ENCODE measurements at regions not wholly inside any gene's neighbourhood (a gene's known extent, or its start where the extent isn't known, plus 50 kb on each side); places are given as distances from the start of the nearest gene placed in this dataset.

- WGBS (ENCODE audit: insufficient coverage, insufficient replicate concordance, low lambda C conversion rate, missing lambda C conversion rate): 3% methylated on average over 2 of the region's 2 CpGs
- no peaks in the 10 kb centered on the region for H3K36me3 ChIP-seq (ENCODE audit: control insufficient read depth in 2 of 2, insufficient read depth in 2 of 2, low read length in 1 of 2)
- H3K4me2 ChIP-seq (ENCODE audit: control insufficient read depth, insufficient read depth): no peak overlapping the region
- no peaks in the 10 kb centered on the region for H4K20me1 ChIP-seq (ENCODE audit: control insufficient read depth, insufficient read depth)
- intact Hi-C loops (cut with micrococcal nuclease; ENCODE audit: unreplicated experiment) (no loop called here), in situ Hi-C loops (cut with MboI) (no loop called here)
- no peak overlapping the region for H3K4me3 ChIP-seq
- H3K27me3 ChIP-seq (replicated peaks in 1 of 2; ENCODE audit: control insufficient read depth in 2 of 2, insufficient read depth in 2 of 2, low read length in 1 of 2): no peaks in the 10 kb centered on the region; a peak in 2 of 4 replicates
- no peak for TF ChIP-seq EGR1 (IDR thresholded peaks at IDR 0.05; ENCODE audit: borderline replicate concordance in 1 of 2, low read depth in 2 of 2, low read length in 2 of 2)
- no peak for TF ChIP-seq TCF12 (IDR thresholded peaks at IDR 0.05; ENCODE audit: low read depth, low read length)
- TF ChIP-seq BCLAF1 (IDR thresholded peaks at IDR 0.05): no peak
- no peak for TF ChIP-seq MYC (IDR thresholded peaks at IDR 0.05; ENCODE audit: insufficient read depth, insufficient read length, insufficient replicate concordance, low read length, severe bottlenecking)
- no peak for TF ChIP-seq FOXK2 (IDR thresholded peaks at IDR 0.05)
- no peak for TF ChIP-seq NFXL1 (IDR thresholded peaks at IDR 0.05; ENCODE audit: borderline replicate concordance)
- no peak for FAIRE-seq
- no peak overlapping the region for H3K9ac ChIP-seq (ENCODE audit: control insufficient read depth, insufficient read depth, low read length)
- H3K4me1 ChIP-seq (ENCODE audit: control insufficient read depth, insufficient read depth, low read length): no peaks in the 10 kb centered on the region
- DNase-seq (ENCODE audit: low read depth, low spot score): no peak
- SMC1A ChIA-PET (ENCODE audit: uncharacterized antibody, unreplicated experiment): no interaction called here
- H3K79me2 ChIP-seq (ENCODE audit: control insufficient read depth, insufficient read depth, low read length): no peaks in the 10 kb centered on the region
- CTCF ChIA-PET: no interaction called here
- no peak overlapping the region for H2AFZ ChIP-seq (ENCODE audit: control insufficient read depth, low read depth, low read length)
- RAD21 ChIA-PET (ENCODE audit: unreplicated experiment): no interaction called here
- no peak overlapping the region for H3K27ac ChIP-seq (ENCODE audit: control insufficient read depth, insufficient read depth)
- ATAC-seq: no peak
- no TSS peak for BruUV-seq (replicated peaks)
- POLR2A ChIA-PET: no interaction called here
- H3K9me3 ChIP-seq (replicated peaks; ENCODE audit: control insufficient read depth, insufficient read depth, low read length): no peaks in the 10 kb centered on the region
These were observed 313.1 kb downstream of the TGFB2 start for GRCh38 chr1:218658269-218658668.

All from GM12878 (cell line).